GM13977 (cell line): ENCODE measurements at regions not wholly inside any gene's neighbourhood (a gene's known extent, or its start where the extent isn't known, plus 50 kb on each side); places are given as distances from the start of the nearest gene placed in this dataset.

Experiments
- DNase-seq: peaks from one replicate; pipeline ENCODE4 v3.0.0; 2012; ENCODE audit warnings: low spot score
- CTCF ChIP-seq: IDR thresholded peaks from 2 replicates; pipeline ENCODE4 v1.5.1; 2012; ENCODE audit warnings: mild to moderate bottlenecking, control low read depth; ENCODE audit not compliant: insufficient read depth; ENCODE audit errors: extremely low read depth, missing control alignments
- in situ Hi-C: fragments of 300-500 bp; cut with MboI; formaldehyde crosslinking; loops from one replicate; pipeline ENCODE4 v1.12.0; 2022; ENCODE audit warnings: low sequenced_read_pairs, low pct_unique_long_range_greater_than_20kb, mixed read lengths, inconsistent platforms; ENCODE audit not compliant: unreplicated experiment

- DNase-seq, result peak; percentile 38
- TF ChIP-seq CTCF, result peak; percentile 15
- in situ Hi-C loops, result no loop called here
Observed at GRCh38 chr4:117249333-117249732, 164.0 kb upstream of the TRAM1L1 start.

GRCh38 chr4:117264072-117264471, 178.7 kb upstream of the TRAM1L1 start:
- TF ChIP-seq CTCF, result no peak
- no peak for DNase-seq
- in situ Hi-C loops, result no loop called here

- in situ Hi-C loops, result no loop called here
- no peak for TF ChIP-seq CTCF
Observed at GRCh38 chr4:117267317-117267716, 181.9 kb upstream of the TRAM1L1 start.

GRCh38 chr4:117284736-117285135, 199.4 kb upstream of the TRAM1L1 start:
- in situ Hi-C loops, result no loop called here
- no peak for DNase-seq
- TF ChIP-seq CTCF, result no peak

More at GRCh38 chr4:117267317-117267716, 181.9 kb upstream of the TRAM1L1 start:
- DNase-seq, result no peak

GRCh38 chr4:117293784-117294183, 208.4 kb upstream of the TRAM1L1 start:
- no peak for DNase-seq
- in situ Hi-C loops, result no loop called here
- TF ChIP-seq CTCF, result no peak

GRCh38 chr4:117302226-117302625, 216.8 kb upstream of the TRAM1L1 start:
- no peak for TF ChIP-seq CTCF
- no peak for DNase-seq
- in situ Hi-C loops, result no loop called here

GRCh38 chr4:117311215-117311614, 225.8 kb upstream of the TRAM1L1 start:
- TF ChIP-seq CTCF, result no peak
- in situ Hi-C loops, result no loop called here
- no peak for DNase-seq
